AG09319 (cell line): ENCODE measurements at regions not wholly inside any gene's neighbourhood (a gene's known extent, or its start where the extent isn't known, plus 50 kb on each side); places are given as distances from the start of the nearest gene placed in this dataset.

Source experiments
- DNase-seq: peaks from one replicate; pipeline ENCODE4 v3.0.0-alpha.2; 2010; ENCODE audit warnings: low read depth; ENCODE audit errors: extremely low read depth
- TF ChIP-seq, protein P1 (sequence below): IDR thresholded peaks from 2 replicates; pipeline ENCODE4 v1.5.1; 2011; ENCODE audit warnings: low read depth, mild to moderate bottlenecking, inconsistent platforms, low read length, moderate library complexity

DNA sequence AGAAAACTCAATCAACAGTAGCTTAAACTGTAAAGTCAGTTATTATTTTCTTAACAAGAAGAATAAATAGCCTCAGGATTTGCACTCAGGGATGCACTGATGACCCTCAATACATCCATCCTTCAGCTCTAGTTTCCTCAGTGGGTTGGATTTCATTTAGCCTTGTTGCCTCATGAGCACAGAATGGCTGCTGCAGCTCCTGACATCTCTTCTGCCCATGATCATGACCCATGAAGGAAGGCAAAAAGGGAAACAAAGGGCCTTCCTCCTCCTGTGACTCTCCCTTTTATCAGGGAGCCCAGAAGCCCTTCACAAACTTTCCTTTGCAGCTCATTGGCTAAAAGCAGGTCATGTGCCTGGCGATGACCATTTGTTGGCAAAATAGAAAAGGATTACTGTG lies 51.2 kb upstream of the KCNG1 start:
- TF ChIP-seq, protein P1, sequence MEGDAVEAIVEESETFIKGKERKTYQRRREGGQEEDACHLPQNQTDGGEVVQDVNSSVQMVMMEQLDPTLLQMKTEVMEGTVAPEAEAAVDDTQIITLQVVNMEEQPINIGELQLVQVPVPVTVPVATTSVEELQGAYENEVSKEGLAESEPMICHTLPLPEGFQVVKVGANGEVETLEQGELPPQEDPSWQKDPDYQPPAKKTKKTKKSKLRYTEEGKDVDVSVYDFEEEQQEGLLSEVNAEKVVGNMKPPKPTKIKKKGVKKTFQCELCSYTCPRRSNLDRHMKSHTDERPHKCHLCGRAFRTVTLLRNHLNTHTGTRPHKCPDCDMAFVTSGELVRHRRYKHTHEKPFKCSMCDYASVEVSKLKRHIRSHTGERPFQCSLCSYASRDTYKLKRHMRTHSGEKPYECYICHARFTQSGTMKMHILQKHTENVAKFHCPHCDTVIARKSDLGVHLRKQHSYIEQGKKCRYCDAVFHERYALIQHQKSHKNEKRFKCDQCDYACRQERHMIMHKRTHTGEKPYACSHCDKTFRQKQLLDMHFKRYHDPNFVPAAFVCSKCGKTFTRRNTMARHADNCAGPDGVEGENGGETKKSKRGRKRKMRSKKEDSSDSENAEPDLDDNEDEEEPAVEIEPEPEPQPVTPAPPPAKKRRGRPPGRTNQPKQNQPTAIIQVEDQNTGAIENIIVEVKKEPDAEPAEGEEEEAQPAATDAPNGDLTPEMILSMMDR: no peak
- DNase-seq: no peak
